HG02973 (cell line): ENCODE measurements at regions not wholly inside any gene's neighbourhood (a gene's known extent, or its start where the extent isn't known, plus 50 kb on each side); places are given as distances from the start of the nearest gene placed in this dataset.

Source experiments
- ATAC-seq: cut with Tn5 transposase; IDR thresholded peaks from one replicate; pipeline ENCODE4 v1.9.1; 2021; ENCODE audit warnings: moderate library complexity; ENCODE audit not compliant: unreplicated experiment

GRCh38 chr13:80473695-80474094 lies 132.8 kb upstream of the SPRY2 start:
- ATAC-seq: no peak

- ATAC-seq: no peak
These were observed 129.0 kb upstream of the SPRY2 start for GRCh38 chr13:80469853-80470381.

- no peak for ATAC-seq
These were observed 128.4 kb upstream of the SPRY2 start for GRCh38 chr13:80469105-80469852.

GRCh38 chr13:80465321-80465720 lies 124.4 kb upstream of the SPRY2 start:
- ATAC-seq: no peak

GRCh38 chr13:80463673-80464352 lies 122.9 kb upstream of the SPRY2 start:
- no peak for ATAC-seq

- ATAC-seq: no peak
These were observed 121.6 kb upstream of the SPRY2 start for GRCh38 chr13:80462567-80462966.

GRCh38 chr13:80462037-80462436 lies 121.1 kb upstream of the SPRY2 start:
- no peak for ATAC-seq

- ATAC-seq: no peak
These were observed 117.6 kb upstream of the SPRY2 start for GRCh38 chr13:80458543-80458942.

GRCh38 chr13:80454245-80454644 lies 113.3 kb upstream of the SPRY2 start:
- peak; percentile 84 for ATAC-seq

GRCh38 chr13:80452279-80452678 lies 111.4 kb upstream of the SPRY2 start:
- ATAC-seq: no peak

GRCh38 chr13:80451641-80452040 lies 110.7 kb upstream of the SPRY2 start:
- no peak for ATAC-seq

GRCh38 chr13:80450386-80450785 lies 109.5 kb upstream of the SPRY2 start:
- no peak for ATAC-seq

GRCh38 chr13:80448725-80449124 lies 107.8 kb upstream of the SPRY2 start:
- no peak for ATAC-seq

GRCh38 chr13:80447747-80448146 lies 106.8 kb upstream of the SPRY2 start:
- no peak for ATAC-seq

GRCh38 chr13:80444240-80445015 lies 103.5 kb upstream of the SPRY2 start:
- no peak for ATAC-seq

GRCh38 chr13:80442609-80443008 lies 101.7 kb upstream of the SPRY2 start:
- no peak for ATAC-seq

GRCh38 chr13:80441968-80442367 lies 101.0 kb upstream of the SPRY2 start:
- peak; percentile 53 for ATAC-seq

- no peak for ATAC-seq
These were observed 97.6 kb upstream of the SPRY2 start for GRCh38 chr13:80438521-80438920.

- no peak for ATAC-seq
These were observed 96.3 kb upstream of the SPRY2 start for GRCh38 chr13:80437231-80437630.

- no peak for ATAC-seq
These were observed 95.7 kb upstream of the SPRY2 start for GRCh38 chr13:80436571-80437169.

- no peak for ATAC-seq
These were observed 89.6 kb upstream of the SPRY2 start for GRCh38 chr13:80430561-80430960.
